ENCODE measurements at regions not wholly inside any gene's neighbourhood (a gene's known extent, or its start where the extent isn't known, plus 50 kb on each side); places are given as distances from the start of the nearest gene placed in this dataset.

GRCh38 chr12:92546635-92547348 lies 156.0 kb upstream of the PLEKHG7 start:
- Histone ChIP-seq H3K36me3 (ENCODE audit: insufficient read depth, low read length) (no peaks in the 10 kb centered on the region), H3K4me1 (ENCODE audit: control insufficient read depth, insufficient read depth, low read length, unreplicated experiment) (peaks cover 5% of the 10 kb centered on the region), H3K4me3 (ENCODE audit: low read depth, low read length) (no peak overlapping the region), H3K27me3 (ENCODE audit: insufficient read depth, low read length) (no peaks in the 10 kb centered on the region), H3K79me2 (ENCODE audit: control insufficient read depth, insufficient read depth, low read length, unreplicated experiment) (no peaks in the 10 kb centered on the region), H3K27ac (ENCODE audit: low read depth, low read length) (no peak overlapping the region), H2AFZ (ENCODE audit: low read length, unreplicated experiment) (no peak overlapping the region)

GRCh38 chr12:92546259-92546634 lies 156.5 kb upstream of the PLEKHG7 start:
- no peaks in the 10 kb centered on the region for H3K4me1 ChIP-seq (ENCODE audit: control insufficient read depth, insufficient read depth, low read length, unreplicated experiment)
- no peaks in the 10 kb centered on the region for H3K79me2 ChIP-seq (ENCODE audit: control insufficient read depth, insufficient read depth, low read length, unreplicated experiment)
- no peaks in the 10 kb centered on the region for H3K36me3 ChIP-seq (ENCODE audit: insufficient read depth, low read length)
- H3K4me3 ChIP-seq (ENCODE audit: low read depth, low read length) = no peak overlapping the region
- H3K27me3 ChIP-seq (ENCODE audit: insufficient read depth, low read length) = no peaks in the 10 kb centered on the region
- H3K27ac ChIP-seq (ENCODE audit: low read depth, low read length) = no peak overlapping the region
- H2AFZ ChIP-seq (ENCODE audit: low read length, unreplicated experiment) = no peak overlapping the region

- no peaks in the 10 kb centered on the region for H3K36me3 ChIP-seq (ENCODE audit: insufficient read depth, low read length)
- no peaks in the 10 kb centered on the region for H3K27me3 ChIP-seq (ENCODE audit: insufficient read depth, low read length)
- H3K4me3 ChIP-seq (ENCODE audit: low read depth, low read length) = no peak overlapping the region
- H3K79me2 ChIP-seq (ENCODE audit: control insufficient read depth, insufficient read depth, low read length, unreplicated experiment) = no peaks in the 10 kb centered on the region
- peaks cover 13% of the 10 kb centered on the region for H3K4me1 ChIP-seq (ENCODE audit: control insufficient read depth, insufficient read depth, low read length, unreplicated experiment)
- H2AFZ ChIP-seq (ENCODE audit: low read length, unreplicated experiment) = no peak overlapping the region
- no peak overlapping the region for H3K27ac ChIP-seq (ENCODE audit: low read depth, low read length)
Observed at GRCh38 chr12:92544322-92544721, 158.5 kb upstream of the PLEKHG7 start.

GRCh38 chr12:92543840-92544239 lies 158.9 kb upstream of the PLEKHG7 start:
- Histone ChIP-seq H3K4me1 (ENCODE audit: control insufficient read depth, insufficient read depth, low read length, unreplicated experiment) (peaks cover 18% of the 10 kb centered on the region), H3K4me3 (ENCODE audit: low read depth, low read length) (no peak overlapping the region), H3K27me3 (ENCODE audit: insufficient read depth, low read length) (no peaks in the 10 kb centered on the region), H3K27ac (ENCODE audit: low read depth, low read length) (no peak overlapping the region), H3K79me2 (ENCODE audit: control insufficient read depth, insufficient read depth, low read length, unreplicated experiment) (no peaks in the 10 kb centered on the region), H3K36me3 (ENCODE audit: insufficient read depth, low read length) (no peaks in the 10 kb centered on the region), H2AFZ (ENCODE audit: low read length, unreplicated experiment) (no peak overlapping the region)

DNA sequence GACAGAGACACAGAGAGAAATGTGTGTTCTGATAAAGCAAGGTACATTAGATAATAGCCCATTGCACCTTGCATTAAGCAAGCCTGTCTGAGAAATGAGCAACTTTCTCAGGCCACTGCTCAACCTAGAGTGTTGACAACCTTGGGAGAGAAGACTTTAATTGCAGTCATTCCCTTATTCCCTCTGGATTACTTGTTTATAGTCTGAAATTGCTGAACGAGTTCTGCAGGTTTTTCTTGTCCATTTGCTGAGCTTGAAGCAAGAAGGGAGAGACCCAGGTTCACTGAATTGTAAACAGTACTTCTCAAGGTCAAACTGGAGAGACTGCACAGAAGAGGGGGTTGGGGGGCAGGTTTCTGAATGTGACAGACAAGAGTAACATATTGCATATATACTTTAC lies 159.4 kb upstream of the PLEKHG7 start:
- Histone ChIP-seq H3K36me3 (ENCODE audit: insufficient read depth, low read length) (no peaks in the 10 kb centered on the region), H3K27ac (ENCODE audit: low read depth, low read length) (no peak overlapping the region), H3K4me3 (ENCODE audit: low read depth, low read length) (no peak overlapping the region), H3K27me3 (ENCODE audit: insufficient read depth, low read length) (no peaks in the 10 kb centered on the region), H3K79me2 (ENCODE audit: control insufficient read depth, insufficient read depth, low read length, unreplicated experiment) (no peaks in the 10 kb centered on the region), H2AFZ (ENCODE audit: low read length, unreplicated experiment) (no peak overlapping the region), H3K4me1 (ENCODE audit: control insufficient read depth, insufficient read depth, low read length, unreplicated experiment) (peaks cover 21% of the 10 kb centered on the region)

DNA sequence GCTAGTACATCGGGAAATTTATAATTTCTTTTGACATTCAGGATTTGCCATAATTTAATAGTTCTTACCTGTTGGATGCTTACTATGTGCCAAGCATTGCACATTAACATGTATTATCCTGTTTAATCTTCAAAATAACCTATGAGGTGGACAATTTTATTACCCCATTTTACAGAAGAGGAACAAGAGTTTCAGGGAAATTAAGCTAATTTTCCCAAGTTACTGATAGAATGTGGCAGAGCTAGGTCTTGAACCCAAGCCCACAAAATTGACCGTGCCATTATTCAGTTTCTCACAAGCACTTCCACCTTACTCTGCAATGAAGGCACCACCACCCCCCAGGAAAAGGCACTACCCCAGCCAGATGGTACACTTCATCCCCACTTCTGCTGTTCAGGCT lies 161.1 kb upstream of the PLEKHG7 start:
- H3K27ac ChIP-seq (ENCODE audit: low read depth, low read length) = no peak overlapping the region
- H3K4me1 ChIP-seq (ENCODE audit: control insufficient read depth, insufficient read depth, low read length, unreplicated experiment) = peaks cover 21% of the 10 kb centered on the region
- no peak overlapping the region for H2AFZ ChIP-seq (ENCODE audit: low read length, unreplicated experiment)
- no peaks in the 10 kb centered on the region for H3K27me3 ChIP-seq (ENCODE audit: insufficient read depth, low read length)
- H3K36me3 ChIP-seq (ENCODE audit: insufficient read depth, low read length) = no peaks in the 10 kb centered on the region
- H3K79me2 ChIP-seq (ENCODE audit: control insufficient read depth, insufficient read depth, low read length, unreplicated experiment) = no peaks in the 10 kb centered on the region
- no peak overlapping the region for H3K4me3 ChIP-seq (ENCODE audit: low read depth, low read length)

GRCh38 chr12:92540782-92541423 lies 161.9 kb upstream of the PLEKHG7 start:
- Histone ChIP-seq H3K36me3 (ENCODE audit: insufficient read depth, low read length) (no peaks in the 10 kb centered on the region), H2AFZ (ENCODE audit: low read length, unreplicated experiment) (no peak overlapping the region), H3K4me3 (ENCODE audit: low read depth, low read length) (no peak overlapping the region), H3K4me1 (ENCODE audit: control insufficient read depth, insufficient read depth, low read length, unreplicated experiment) (peaks cover 21% of the 10 kb centered on the region), H3K27me3 (ENCODE audit: insufficient read depth, low read length) (no peaks in the 10 kb centered on the region), H3K79me2 (ENCODE audit: control insufficient read depth, insufficient read depth, low read length, unreplicated experiment) (no peaks in the 10 kb centered on the region), H3K27ac (ENCODE audit: low read depth, low read length) (no peak overlapping the region)

- Histone ChIP-seq H2AFZ (ENCODE audit: low read length, unreplicated experiment) (no peak overlapping the region), H3K36me3 (ENCODE audit: insufficient read depth, low read length) (no peaks in the 10 kb centered on the region), H3K4me3 (ENCODE audit: low read depth, low read length) (no peak overlapping the region), H3K27me3 (ENCODE audit: insufficient read depth, low read length) (no peaks in the 10 kb centered on the region), H3K4me1 (ENCODE audit: control insufficient read depth, insufficient read depth, low read length, unreplicated experiment) (peaks cover 21% of the 10 kb centered on the region), H3K27ac (ENCODE audit: low read depth, low read length) (no peak overlapping the region), H3K79me2 (ENCODE audit: control insufficient read depth, insufficient read depth, low read length, unreplicated experiment) (no peaks in the 10 kb centered on the region)
Observed at GRCh38 chr12:92539976-92540781, 162.6 kb upstream of the PLEKHG7 start.

DNA sequence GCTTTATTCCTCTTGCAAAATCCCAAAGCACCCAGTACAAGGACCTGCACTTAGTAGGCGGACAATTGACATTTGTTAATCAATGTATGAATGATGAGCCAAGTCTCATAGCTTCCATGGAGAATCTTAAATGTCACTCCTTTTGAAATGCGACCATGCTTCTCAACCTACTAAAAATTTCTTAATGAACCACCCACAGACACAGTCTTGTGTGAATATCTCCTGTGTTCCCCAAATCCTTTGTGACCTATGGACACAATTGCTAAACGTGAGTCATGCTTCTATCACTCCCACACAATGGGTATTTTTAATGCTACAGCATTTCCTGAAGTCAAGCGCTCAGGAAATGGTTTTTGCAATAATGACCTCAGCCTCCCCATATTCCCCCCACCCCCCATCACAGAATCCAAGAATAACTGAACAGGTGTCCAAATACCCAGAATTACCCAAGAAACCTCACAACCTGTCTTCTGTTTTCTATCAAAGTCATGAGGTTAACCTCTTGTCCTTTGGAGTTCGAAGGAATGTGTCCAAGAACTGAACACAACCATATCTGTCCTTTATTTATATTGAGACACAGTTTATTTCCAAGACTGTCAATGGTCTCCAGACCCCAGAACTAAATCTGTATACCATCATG lies 163.6 kb upstream of the PLEKHG7 start:
- Histone ChIP-seq H3K4me3 (ENCODE audit: low read depth, low read length) (no peak overlapping the region), H3K27me3 (ENCODE audit: insufficient read depth, low read length) (no peaks in the 10 kb centered on the region), H2AFZ (ENCODE audit: low read length, unreplicated experiment) (no peak overlapping the region), H3K4me1 (ENCODE audit: control insufficient read depth, insufficient read depth, low read length, unreplicated experiment) (peaks cover 21% of the 10 kb centered on the region), H3K27ac (ENCODE audit: low read depth, low read length) (peak overlapping the region; percentile 33; the same call in 1 of the 2 replicates), H3K79me2 (ENCODE audit: control insufficient read depth, insufficient read depth, low read length, unreplicated experiment) (no peaks in the 10 kb centered on the region), H3K36me3 (ENCODE audit: insufficient read depth, low read length) (no peaks in the 10 kb centered on the region)

GRCh38 chr12:92537290-92537960 lies 165.4 kb upstream of the PLEKHG7 start:
- peaks cover 31% of the 10 kb centered on the region for H3K4me1 ChIP-seq (ENCODE audit: control insufficient read depth, insufficient read depth, low read length, unreplicated experiment)
- H2AFZ ChIP-seq (ENCODE audit: low read length, unreplicated experiment) = no peak overlapping the region
- H3K27me3 ChIP-seq (ENCODE audit: insufficient read depth, low read length) = no peaks in the 10 kb centered on the region
- no peaks in the 10 kb centered on the region for H3K79me2 ChIP-seq (ENCODE audit: control insufficient read depth, insufficient read depth, low read length, unreplicated experiment)
- H3K4me3 ChIP-seq (ENCODE audit: low read depth, low read length) = no peak overlapping the region
- no peaks in the 10 kb centered on the region for H3K36me3 ChIP-seq (ENCODE audit: insufficient read depth, low read length)
- no peak overlapping the region for H3K27ac ChIP-seq (ENCODE audit: low read depth, low read length)
